Panc1 (cell line): ENCODE measurements at regions not wholly inside any gene's neighbourhood (a gene's known extent, or its start where the extent isn't known, plus 50 kb on each side); places are given as distances from the start of the nearest gene placed in this dataset.

Source experiments
- ATAC-seq: fragments of 200-7000 bp; cut with Tn5 transposase; 2 replicates; pipeline ENCODE4 v1.9.1; 2020; ENCODE audit warnings: mild to moderate bottlenecking, moderate library complexity
- BruUV-seq: library from RNA; stranded (reverse); fragments of 400-500 nt; replicated peaks from 2 replicates; lab custom pipeline; 2021; lab: Mats Ljungman, UMichigan
- CTCF ChIA-PET: fragments of 300-600 bp; sonication (Branson Sonifier 250); formaldehyde crosslinking; loops from one replicate; lab custom pipeline; 2022; ENCODE audit warnings: antibody characterized with exemption; lab: Charles Lee
- POLR2A ChIA-PET: fragments of 300-600 bp; sonication (Branson Sonifier 250); formaldehyde crosslinking; loops from one replicate; lab custom pipeline; 2022; ENCODE audit warnings: antibody characterized with exemption; lab: Charles Lee
- DNase-seq: peaks from one replicate; pipeline ENCODE4 v3.0.0-alpha.2; 2010; ENCODE audit warnings: low read depth, low spot score
- H3K27ac ChIP-seq: 2 replicates; pipeline ENCODE4 v1.5.1; 2011; ENCODE audit warnings: mild to moderate bottlenecking, low read length, inconsistent platforms
- H3K27me3 ChIP-seq: fragments of 200-500 bp; sonication (Bioruptor generic); 2 replicates; pipeline ENCODE4 v1.6.0; 2014; ENCODE audit warnings: low read length, inconsistent platforms; ENCODE audit not compliant: control insufficient read depth, insufficient read depth
- H3K36me3 ChIP-seq: fragments of 200-500 bp; sonication (Bioruptor generic); 2 replicates; pipeline ENCODE4 v1.5.1; 2014; ENCODE audit warnings: inconsistent platforms, mild to moderate bottlenecking, low read length, moderate library complexity; ENCODE audit not compliant: control insufficient read depth, insufficient read depth
- H3K4me1 ChIP-seq: 2 replicates; pipeline ENCODE4 v1.5.1; 2011; ENCODE audit warnings: inconsistent platforms, mild to moderate bottlenecking, low read length, moderate library complexity; ENCODE audit not compliant: control insufficient read depth, insufficient read depth
- H3K4me3 ChIP-seq, 2 experiments: 2 replicates each; pipeline ENCODE4 v1.5.1; 2011 to 2012; ENCODE audit warnings: low read depth in 2 of 2, low read length in 2 of 2, mild to moderate bottlenecking in 2 of 2, inconsistent platforms in 1 of 2, moderate library complexity in 1 of 2
- H3K9me3 ChIP-seq: fragments of 200-500 bp; sonication (Bioruptor generic); 2 replicates; pipeline ENCODE4 v1.5.1; 2014; ENCODE audit warnings: low read depth, mild to moderate bottlenecking, inconsistent platforms, low read length, moderate library complexity; ENCODE audit not compliant: control insufficient read depth, insufficient read depth
- POLR2AphosphoS5 ChIP-seq: IDR thresholded peaks from 2 replicates; pipeline ENCODE4 v1.6.1; 2012; ENCODE audit warnings: mild to moderate bottlenecking, low read depth, low read length, moderate library complexity
- SIN3A ChIP-seq: IDR thresholded peaks from 2 replicates; pipeline ENCODE4 v1.6.1; 2012; ENCODE audit warnings: low read depth, mild to moderate bottlenecking, low read length, moderate library complexity, borderline replicate concordance; ENCODE audit not compliant: insufficient read depth
- TCF7L2 ChIP-seq: IDR thresholded peaks from 2 replicates; pipeline ENCODE4 v1.6.1; 2011; ENCODE audit warnings: mild to moderate bottlenecking, low read depth, low read length, inconsistent platforms
- in situ Hi-C: cut with HindIII; loops from 2 replicates; pipeline ENCODE4 v1.10.0; 2016; ENCODE audit warnings: low sequenced_read_pairs, low pct_unique_long_range_greater_than_20kb
- intact Hi-C: fragments of 100-400 bp; cut with micrococcal nuclease; formaldehyde crosslinking; loops from one replicate; pipeline ENCODE4 v1.10.0; 2022; ENCODE audit not compliant: unreplicated experiment
- TF ChIP-seq, protein P1 (sequence below), 2 experiments: IDR thresholded peaks; 2 replicates each; pipeline ENCODE4 v1.6.1; 2011 to 2012; ENCODE audit warnings: low read depth in 2 of 2, control low read depth in 1 of 2, low read length in 1 of 2, mild to moderate bottlenecking in 1 of 2, moderate library complexity in 1 of 2; ENCODE audit not compliant: insufficient read depth in 1 of 2
- TF ChIP-seq, protein P2 (sequence below): fragments of 450-650 bp; IDR thresholded peaks from 2 replicates; pipeline ENCODE4 v1.5.1; 2017; ENCODE audit warnings: mild to moderate bottlenecking

DNA sequence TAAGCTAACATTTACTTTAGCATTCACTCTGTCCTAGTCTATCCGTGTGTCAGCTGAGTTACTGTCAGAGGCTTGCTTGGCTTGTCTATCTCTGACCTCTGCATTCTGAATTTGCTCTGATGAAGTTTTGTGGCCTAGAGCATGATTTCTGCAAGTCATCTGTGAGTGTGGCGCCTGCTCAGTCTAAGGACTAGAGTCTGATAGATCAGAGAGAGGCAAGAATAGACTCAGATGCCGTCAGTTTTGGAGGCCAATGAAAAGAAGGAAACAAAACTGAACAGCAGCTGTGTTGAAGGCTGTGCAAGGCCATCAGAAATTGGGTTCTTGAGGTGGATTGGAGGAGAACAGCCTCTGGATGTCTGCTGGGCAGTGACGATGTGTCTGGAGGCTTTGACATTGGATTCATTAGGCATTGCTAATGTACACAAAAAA, 573.1 kb downstream of the USP25 start:
- Histone ChIP-seq H3K9me3 (no peaks in the 10 kb centered on the region), H3K36me3 (no peaks in the 10 kb centered on the region; the same call in 1 of the 2 replicates), H3K27me3 (no peaks in the 10 kb centered on the region), H3K4me3 (no peak overlapping the region), H3K27ac (no peak overlapping the region), H3K4me1 (no peaks in the 10 kb centered on the region)
- no peak for DNase-seq
- no peak for ATAC-seq
- intact Hi-C loops (no loop called here), in situ Hi-C loops (no loop called here)
- TF ChIP-seq TCF7L2 (no peak), POLR2AphosphoS5 (no peak), SIN3A (no peak)
- TF ChIP-seq, protein P1, sequence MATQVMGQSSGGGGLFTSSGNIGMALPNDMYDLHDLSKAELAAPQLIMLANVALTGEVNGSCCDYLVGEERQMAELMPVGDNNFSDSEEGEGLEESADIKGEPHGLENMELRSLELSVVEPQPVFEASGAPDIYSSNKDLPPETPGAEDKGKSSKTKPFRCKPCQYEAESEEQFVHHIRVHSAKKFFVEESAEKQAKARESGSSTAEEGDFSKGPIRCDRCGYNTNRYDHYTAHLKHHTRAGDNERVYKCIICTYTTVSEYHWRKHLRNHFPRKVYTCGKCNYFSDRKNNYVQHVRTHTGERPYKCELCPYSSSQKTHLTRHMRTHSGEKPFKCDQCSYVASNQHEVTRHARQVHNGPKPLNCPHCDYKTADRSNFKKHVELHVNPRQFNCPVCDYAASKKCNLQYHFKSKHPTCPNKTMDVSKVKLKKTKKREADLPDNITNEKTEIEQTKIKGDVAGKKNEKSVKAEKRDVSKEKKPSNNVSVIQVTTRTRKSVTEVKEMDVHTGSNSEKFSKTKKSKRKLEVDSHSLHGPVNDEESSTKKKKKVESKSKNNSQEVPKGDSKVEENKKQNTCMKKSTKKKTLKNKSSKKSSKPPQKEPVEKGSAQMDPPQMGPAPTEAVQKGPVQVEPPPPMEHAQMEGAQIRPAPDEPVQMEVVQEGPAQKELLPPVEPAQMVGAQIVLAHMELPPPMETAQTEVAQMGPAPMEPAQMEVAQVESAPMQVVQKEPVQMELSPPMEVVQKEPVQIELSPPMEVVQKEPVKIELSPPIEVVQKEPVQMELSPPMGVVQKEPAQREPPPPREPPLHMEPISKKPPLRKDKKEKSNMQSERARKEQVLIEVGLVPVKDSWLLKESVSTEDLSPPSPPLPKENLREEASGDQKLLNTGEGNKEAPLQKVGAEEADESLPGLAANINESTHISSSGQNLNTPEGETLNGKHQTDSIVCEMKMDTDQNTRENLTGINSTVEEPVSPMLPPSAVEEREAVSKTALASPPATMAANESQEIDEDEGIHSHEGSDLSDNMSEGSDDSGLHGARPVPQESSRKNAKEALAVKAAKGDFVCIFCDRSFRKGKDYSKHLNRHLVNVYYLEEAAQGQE (IDR thresholded peaks at IDR 0.05; ENCODE audit: insufficient read depth in 1 of 2, low read depth in 2 of 2, low read length in 1 of 2) = no peak
- TF ChIP-seq, protein P2, sequence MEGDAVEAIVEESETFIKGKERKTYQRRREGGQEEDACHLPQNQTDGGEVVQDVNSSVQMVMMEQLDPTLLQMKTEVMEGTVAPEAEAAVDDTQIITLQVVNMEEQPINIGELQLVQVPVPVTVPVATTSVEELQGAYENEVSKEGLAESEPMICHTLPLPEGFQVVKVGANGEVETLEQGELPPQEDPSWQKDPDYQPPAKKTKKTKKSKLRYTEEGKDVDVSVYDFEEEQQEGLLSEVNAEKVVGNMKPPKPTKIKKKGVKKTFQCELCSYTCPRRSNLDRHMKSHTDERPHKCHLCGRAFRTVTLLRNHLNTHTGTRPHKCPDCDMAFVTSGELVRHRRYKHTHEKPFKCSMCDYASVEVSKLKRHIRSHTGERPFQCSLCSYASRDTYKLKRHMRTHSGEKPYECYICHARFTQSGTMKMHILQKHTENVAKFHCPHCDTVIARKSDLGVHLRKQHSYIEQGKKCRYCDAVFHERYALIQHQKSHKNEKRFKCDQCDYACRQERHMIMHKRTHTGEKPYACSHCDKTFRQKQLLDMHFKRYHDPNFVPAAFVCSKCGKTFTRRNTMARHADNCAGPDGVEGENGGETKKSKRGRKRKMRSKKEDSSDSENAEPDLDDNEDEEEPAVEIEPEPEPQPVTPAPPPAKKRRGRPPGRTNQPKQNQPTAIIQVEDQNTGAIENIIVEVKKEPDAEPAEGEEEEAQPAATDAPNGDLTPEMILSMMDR = no peak
- ChIA-PET POLR2A (no interaction called here), CTCF (no interaction called here)
- BruUV-seq = no TSS peak

DNA sequence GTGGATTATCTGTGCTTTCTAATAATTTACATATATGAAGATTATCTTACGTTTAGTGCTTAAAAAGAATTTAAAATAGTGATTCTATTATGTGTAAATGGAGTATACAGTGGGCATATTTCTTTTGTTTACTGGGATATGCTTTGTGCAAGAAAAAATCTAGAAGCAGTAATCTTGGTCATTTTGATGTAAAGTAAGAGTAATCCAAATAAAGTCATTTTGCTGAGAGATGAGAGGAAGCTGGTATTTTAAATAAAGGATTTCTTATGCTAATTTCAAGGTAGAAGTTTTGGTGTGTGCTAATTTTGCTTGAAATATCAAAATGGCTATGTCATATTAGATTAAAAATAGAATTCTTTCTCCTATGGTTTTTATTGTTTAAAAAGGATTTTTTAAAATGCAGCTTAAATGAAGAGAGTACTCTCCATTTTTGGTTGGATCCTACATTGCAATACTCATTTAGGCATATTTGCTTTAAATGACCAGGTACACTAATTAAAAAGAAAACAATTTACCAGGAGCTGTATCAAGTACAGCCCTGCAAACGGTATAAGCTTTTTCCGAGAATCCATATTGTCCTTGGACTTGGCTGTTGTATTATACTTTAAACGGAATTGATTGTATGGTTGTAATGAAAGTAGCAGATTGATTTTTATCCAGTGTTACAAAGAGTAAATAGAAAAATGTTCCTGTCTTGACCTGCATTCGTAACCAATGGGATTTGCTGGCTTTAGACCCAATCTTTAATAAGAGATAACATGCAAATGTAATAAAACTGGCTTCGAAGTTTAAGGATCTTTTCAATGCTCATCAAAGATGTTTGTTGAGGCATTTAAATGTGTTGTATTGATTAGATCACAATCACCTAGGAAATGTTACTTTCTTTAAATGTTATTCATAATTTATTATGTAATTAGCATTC, 574.7 kb downstream of the USP25 start:
- POLR2A ChIA-PET = no interaction called here
- Histone ChIP-seq H3K4me3 (no peak overlapping the region), H3K9me3 (no peaks in the 10 kb centered on the region), H3K27me3 (no peaks in the 10 kb centered on the region), H3K4me1 (no peaks in the 10 kb centered on the region), H3K36me3 (no peaks in the 10 kb centered on the region; the same call in 1 of the 2 replicates), H3K27ac (no peak overlapping the region)
- ATAC-seq (no peak), DNase-seq (no peak)
- TF ChIP-seq, protein P2 = no peak
- TF ChIP-seq POLR2AphosphoS5 = no peak
- TF ChIP-seq TCF7L2 = no peak
- TF ChIP-seq, protein P1 (IDR thresholded peaks at IDR 0.05; ENCODE audit: insufficient read depth in 1 of 2, low read depth in 2 of 2, low read length in 1 of 2) = no peak
- TF ChIP-seq SIN3A = no peak
- in situ Hi-C loops (no loop called here), intact Hi-C loops (no loop called here)
- CTCF ChIA-PET = no interaction called here
- BruUV-seq = no TSS peak
